HCT116 (cell line): ENCODE measurements at regions not wholly inside any gene's neighbourhood (a gene's known extent, or its start where the extent isn't known, plus 50 kb on each side); places are given as distances from the start of the nearest gene placed in this dataset.
A peak's percentile ranks its signal among the peaks of the same experiment; 100 is the strongest.

Experiments
- ATAC-seq: fragments of 200-7000 bp; cut with Tn5 transposase; 2 replicates; pipeline ENCODE4 v1.9.1; 2020; ENCODE audit warnings: mild to moderate bottlenecking, moderate library complexity
- BruUV-seq: library from RNA; stranded (reverse); fragments of 400-500 nt; replicated peaks from 2 replicates; lab custom pipeline; 2021; lab: Mats Ljungman, UMichigan
- CTCF ChIA-PET: fragments of 300-600 bp; sonication (Branson Sonifier 250); formaldehyde crosslinking; loops from one replicate; lab custom pipeline; 2021; ENCODE audit warnings: antibody characterized with exemption; lab: Charles Lee
- POLR2A ChIA-PET: fragments of 300-600, 350-600 bp; sonication (Branson Sonifier 250); formaldehyde crosslinking; loops from one replicate; lab custom pipeline; 2021; ENCODE audit warnings: antibody characterized with exemption; lab: Charles Lee
- RAD21 ChIA-PET, 2 experiments: fragments of 300-600 bp; sonication (Branson Sonifier 250); formaldehyde crosslinking; loops; one replicate each; lab custom pipeline; 2023; ENCODE audit warnings: low total read pairs in 2 of 2; ENCODE audit not compliant: uncharacterized antibody in 2 of 2, unreplicated experiment in 2 of 2, low non-redundant PET in 1 of 2; lab: Charles Lee
- DNase-seq: peaks from one replicate; pipeline ENCODE4 v3.0.0-alpha.2; 2010; ENCODE audit warnings: low read depth, low spot score
- H2AFZ ChIP-seq: fragments of 200-600 bp; shearing (Covaris generic), sonication (generic); 2 replicates; pipeline ENCODE4 v1.6.1; 2017; ENCODE audit warnings: low read depth, mixed run types, mixed read lengths, antibody characterized with exemption, low read length; ENCODE audit not compliant: poor library complexity, severe bottlenecking
- H3K27ac ChIP-seq: 2 replicates; pipeline ENCODE4 v1.5.1; 2012; ENCODE audit warnings: low read depth, low read length
- H3K27me3 ChIP-seq: fragments of 200-600 bp; sonication (generic); 2 replicates; pipeline ENCODE4 v1.6.1; 2016; ENCODE audit warnings: mixed run types, low read length, mixed read lengths; ENCODE audit not compliant: insufficient read depth
- H3K36me3 ChIP-seq, 2 experiments: fragments of 200-500 bp in 1 of 2; fragments of 200-600 bp in 1 of 2; sonication (Bioruptor generic) in 1 of 2; sonication (generic) in 1 of 2; 2 replicates each; pipeline versions ENCODE4 v1.5.1 to v1.6.1; 2014 to 2016; ENCODE audit warnings: low read length in 2 of 2, inconsistent platforms in 1 of 2, mixed read lengths in 1 of 2, mixed run types in 1 of 2; ENCODE audit not compliant: insufficient read depth in 2 of 2, control insufficient read depth in 1 of 2
- H3K4me1 ChIP-seq, 2 experiments: fragments of 200-600 bp in 1 of 2; sonication (generic) in 1 of 2; 2 replicates each; pipeline versions ENCODE4 v1.5.1 to v1.6.1; 2012 to 2017; ENCODE audit warnings: low read length in 2 of 2, inconsistent platforms in 1 of 2, mild to moderate bottlenecking in 1 of 2, mixed read lengths in 1 of 2, mixed run types in 1 of 2, moderate library complexity in 1 of 2; ENCODE audit not compliant: insufficient read depth in 2 of 2, control insufficient read depth in 1 of 2
- H3K4me2 ChIP-seq: fragments of 200-600 bp; sonication (generic); 2 replicates; pipeline ENCODE4 v1.6.1; 2017; ENCODE audit warnings: mixed run types, low read length, mixed read lengths
- H3K4me3 ChIP-seq, 2 experiments: fragments of 200-600 bp in 1 of 2; sonication (generic) in 1 of 2; replicated peaks in 1 of 2; 2 replicates each; pipeline ENCODE4 v1.5.1; 2011 to 2016; ENCODE audit warnings: low read length in 2 of 2, control low read depth in 1 of 2, low read depth in 1 of 2, mild to moderate bottlenecking in 1 of 2, mixed read lengths in 1 of 2, mixed run types in 1 of 2
- H3K79me2 ChIP-seq: fragments of 200-600 bp; sonication (generic); 2 replicates; pipeline ENCODE4 v1.6.1; 2017; ENCODE audit warnings: mild to moderate bottlenecking, mixed run types, low read length, moderate library complexity, mixed read lengths; ENCODE audit not compliant: insufficient read depth
- H3K9ac ChIP-seq: fragments of 200-600 bp; sonication (generic); 2 replicates; pipeline ENCODE4 v1.6.1; 2016; ENCODE audit warnings: low read length, mixed read lengths
- H3K9me2 ChIP-seq: fragments of 200-600 bp; sonication (generic), shearing (Covaris generic); 2 replicates; pipeline ENCODE4 v1.6.1; 2017; ENCODE audit warnings: mixed run types, mild to moderate bottlenecking, moderate library complexity; ENCODE audit not compliant: insufficient read depth
- H3K9me3 ChIP-seq, 2 experiments: fragments of 200-500 bp in 1 of 2; fragments of 200-600 bp in 1 of 2; sonication (Bioruptor generic) in 1 of 2; sonication (generic) in 1 of 2; 2 replicates each; pipeline ENCODE4 v1.6.1; 2014 to 2017; ENCODE audit warnings: low read length in 2 of 2, mixed read lengths in 2 of 2, inconsistent platforms in 1 of 2, low read depth in 1 of 2, mild to moderate bottlenecking in 1 of 2, mixed run types in 1 of 2, moderate library complexity in 1 of 2; ENCODE audit not compliant: control insufficient read depth in 1 of 2, insufficient read depth in 1 of 2
- H4K20me1 ChIP-seq: fragments of 200-600 bp; sonication (generic), shearing (Covaris generic); 2 replicates; pipeline ENCODE4 v1.6.1; 2017; ENCODE audit warnings: mixed run types, mild to moderate bottlenecking, moderate library complexity; ENCODE audit not compliant: insufficient read depth
- CBX3 ChIP-seq: IDR thresholded peaks from 2 replicates; pipeline ENCODE4 v1.6.1; 2012; ENCODE audit warnings: low read depth
- CEBPB ChIP-seq: IDR thresholded peaks from 2 replicates; pipeline ENCODE4 v1.6.1; 2012; ENCODE audit warnings: low read depth
- ELF1 ChIP-seq: IDR thresholded peaks from 2 replicates; pipeline ENCODE4 v1.6.1; 2012; ENCODE audit warnings: low read depth, borderline replicate concordance
- EZH2 ChIP-seq: fragments of 200-600 bp; sonication (generic); IDR thresholded peaks from 2 replicates; pipeline ENCODE4 v1.6.1; 2017; ENCODE audit warnings: antibody characterized with exemption, mixed run types
- EZH2phosphoT487 ChIP-seq: fragments of 200-600 bp; IDR thresholded peaks from 2 replicates; pipeline ENCODE4 v1.6.1; 2018; ENCODE audit warnings: antibody characterized with exemption, borderline replicate concordance
- FOSL1 ChIP-seq: IDR thresholded peaks from 2 replicates; pipeline ENCODE4 v1.6.1; 2012; ENCODE audit warnings: low read depth
- JUND ChIP-seq: IDR thresholded peaks from 2 replicates; pipeline ENCODE4 v1.6.1; 2012
- POLR2A ChIP-seq: IDR thresholded peaks from 2 replicates; pipeline ENCODE4 v1.7.0; 2011; ENCODE audit warnings: borderline replicate concordance; ENCODE audit not compliant: insufficient read depth, insufficient read length; ENCODE audit errors: extremely low read depth
- RAD21 ChIP-seq: IDR thresholded peaks from 2 replicates; pipeline ENCODE4 v1.6.1; 2012; ENCODE audit warnings: low read depth, mild to moderate bottlenecking
- SIN3A ChIP-seq: IDR thresholded peaks from 2 replicates; pipeline ENCODE4 v1.6.1; 2012; ENCODE audit warnings: low read depth
- SP1 ChIP-seq: IDR thresholded peaks from 2 replicates; pipeline ENCODE4 v1.6.1; 2012; ENCODE audit warnings: low read depth
- SRF ChIP-seq: IDR thresholded peaks from 2 replicates; pipeline ENCODE4 v1.6.1; 2012; ENCODE audit warnings: low read depth
- TCF7L2 ChIP-seq: IDR thresholded peaks from 2 replicates; pipeline ENCODE4 v1.7.0; 2011; ENCODE audit warnings: borderline replicate concordance, inconsistent platforms; ENCODE audit not compliant: insufficient read depth, insufficient read length; ENCODE audit errors: extremely low read depth
- YY1 ChIP-seq: IDR thresholded peaks from 2 replicates; pipeline ENCODE4 v1.6.1; 2011; ENCODE audit warnings: low read length, low read depth, moderate library complexity, mild to moderate bottlenecking; ENCODE audit not compliant: insufficient replicate concordance; ENCODE audit errors: extremely low read depth
- ZFX ChIP-seq: fragments of 450-650 bp; IDR thresholded peaks from 2 replicates; pipeline ENCODE4 v1.6.1; 2017
- ZNF274 ChIP-seq: fragments of 200-500 bp; sonication (Bioruptor generic); IDR thresholded peaks from 2 replicates; pipeline ENCODE4 v1.6.1; 2014; ENCODE audit warnings: mild to moderate bottlenecking, low read depth, low read length, inconsistent platforms
- intact Hi-C: fragments of 100-400 bp; cut with micrococcal nuclease; formaldehyde crosslinking; loops from 2 replicates; pipeline ENCODE4 v1.10.0; 2022
- TF ChIP-seq, protein P1 (sequence below): IDR thresholded peaks from 2 replicates; pipeline ENCODE4 v1.6.1; 2011; ENCODE audit warnings: mild to moderate bottlenecking, low read length, moderate library complexity; ENCODE audit not compliant: insufficient replicate concordance; ENCODE audit errors: extremely low read depth

DNA sequence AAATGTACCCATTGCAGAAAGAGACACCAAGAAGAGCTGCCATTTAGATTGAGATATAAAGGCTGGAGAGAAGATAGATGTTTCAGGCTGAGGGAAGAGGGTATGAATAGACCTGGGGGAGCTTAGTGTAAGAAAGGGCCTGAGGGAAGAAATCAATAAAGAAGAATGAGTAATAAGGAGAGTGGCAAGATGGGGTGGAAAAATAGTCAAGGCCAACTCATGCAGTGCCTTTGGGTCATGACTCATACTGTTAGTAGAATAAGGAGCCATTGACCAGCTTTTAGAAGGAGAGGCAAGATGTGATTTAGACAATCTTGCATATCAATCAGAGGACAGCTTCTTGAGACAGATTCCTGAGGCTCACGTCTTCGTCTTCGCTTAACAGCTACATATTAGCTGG is 287.5 kb downstream of the DUSP6 start (continued):
- peak; percentile 56; the same call in 1 of the 2 replicates for TF ChIP-seq SIN3A
- TF ChIP-seq RAD21, result peak; percentile 27; the same call in 1 of the 2 replicates
- TF ChIP-seq ZFX, result no peak

DNA sequence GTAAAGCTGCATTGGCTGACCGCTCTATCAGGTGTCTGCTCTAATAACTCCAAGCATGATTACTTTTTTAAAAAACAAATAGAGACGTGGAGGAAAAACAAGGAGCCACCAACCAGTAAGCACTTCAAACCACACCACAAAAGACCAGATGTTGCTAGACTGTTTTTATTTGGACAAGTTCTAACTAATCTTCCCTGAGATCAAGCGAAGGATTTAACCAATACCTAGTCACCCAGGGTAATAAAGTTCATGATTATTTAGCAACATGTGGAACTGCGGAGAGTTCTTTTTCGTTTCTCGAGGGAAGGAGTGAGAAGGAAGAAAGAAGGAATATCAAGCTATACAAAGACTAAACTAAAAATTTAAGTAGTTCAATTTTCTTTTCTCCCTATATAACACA is 288.1 kb downstream of the DUSP6 start:
- BruUV-seq, result no TSS peak
- peaks cover 0 to 34% of the 10 kb centered on the region in 2 experiments; a peak in 2 of 4 replicates for H3K4me1 ChIP-seq
- DNase-seq (no peak), ATAC-seq (no peak)
- no peak for TF ChIP-seq EZH2phosphoT487
- no peak for TF ChIP-seq SRF
- TF ChIP-seq EZH2, result no peak
- TF ChIP-seq, protein P1, sequence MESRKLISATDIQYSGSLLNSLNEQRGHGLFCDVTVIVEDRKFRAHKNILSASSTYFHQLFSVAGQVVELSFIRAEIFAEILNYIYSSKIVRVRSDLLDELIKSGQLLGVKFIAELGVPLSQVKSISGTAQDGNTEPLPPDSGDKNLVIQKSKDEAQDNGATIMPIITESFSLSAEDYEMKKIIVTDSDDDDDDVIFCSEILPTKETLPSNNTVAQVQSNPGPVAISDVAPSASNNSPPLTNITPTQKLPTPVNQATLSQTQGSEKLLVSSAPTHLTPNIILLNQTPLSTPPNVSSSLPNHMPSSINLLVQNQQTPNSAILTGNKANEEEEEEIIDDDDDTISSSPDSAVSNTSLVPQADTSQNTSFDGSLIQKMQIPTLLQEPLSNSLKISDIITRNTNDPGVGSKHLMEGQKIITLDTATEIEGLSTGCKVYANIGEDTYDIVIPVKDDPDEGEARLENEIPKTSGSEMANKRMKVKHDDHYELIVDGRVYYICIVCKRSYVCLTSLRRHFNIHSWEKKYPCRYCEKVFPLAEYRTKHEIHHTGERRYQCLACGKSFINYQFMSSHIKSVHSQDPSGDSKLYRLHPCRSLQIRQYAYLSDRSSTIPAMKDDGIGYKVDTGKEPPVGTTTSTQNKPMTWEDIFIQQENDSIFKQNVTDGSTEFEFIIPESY, result no peak
- no peak for TF ChIP-seq SP1
- no peak for TF ChIP-seq YY1
- TF ChIP-seq SIN3A, result no peak
- no peak for TF ChIP-seq ELF1
- TF ChIP-seq CEBPB, result no peak
- no peak for TF ChIP-seq POLR2A
- TF ChIP-seq ZNF274, result no peak
- TF ChIP-seq FOSL1, result no peak
- no peak for TF ChIP-seq JUND
- no peak for TF ChIP-seq CBX3
- TF ChIP-seq TCF7L2, result no peak
- intact Hi-C loops, result loop anchor here (10.0 kb wide), 1 partner anchor 161 kb away; no protein-coding TSS in a partner anchor
- no peaks in the 10 kb centered on the region for H3K79me2 ChIP-seq
- 0 out of 2 replicates have a peak, but pooled peaks cover 3% of the 10 kb centered on the region for H3K9me2 ChIP-seq
- H3K27me3 ChIP-seq, result no peaks in the 10 kb centered on the region
- RAD21 ChIA-PET, result no interaction called here
- H3K36me3 ChIP-seq, result no peaks in the 10 kb centered on the region
- no peak overlapping the region for H2AFZ ChIP-seq
- no peak overlapping the region for H3K4me3 ChIP-seq
- H3K27ac ChIP-seq, result no peak overlapping the region
- POLR2A ChIA-PET, result interaction anchor here (2.4 kb wide), 1 partner anchor 288 kb away, joined by 9 read pairs; the partner anchor contains the start of gene DUSP6
- peak overlapping the region; percentile 56; the same call in 1 of the 2 replicates for H3K4me2 ChIP-seq
- no peaks in the 10 kb centered on the region for H3K9me3 ChIP-seq
- CTCF ChIA-PET, result no interaction called here
- no peak overlapping the region for H3K9ac ChIP-seq
- no peaks in the 10 kb centered on the region for H4K20me1 ChIP-seq
